ENCODE measurements at regions not wholly inside any gene's neighbourhood (a gene's known extent, or its start where the extent isn't known, plus 50 kb on each side); places are given as distances from the start of the nearest gene placed in this dataset.

DNA sequence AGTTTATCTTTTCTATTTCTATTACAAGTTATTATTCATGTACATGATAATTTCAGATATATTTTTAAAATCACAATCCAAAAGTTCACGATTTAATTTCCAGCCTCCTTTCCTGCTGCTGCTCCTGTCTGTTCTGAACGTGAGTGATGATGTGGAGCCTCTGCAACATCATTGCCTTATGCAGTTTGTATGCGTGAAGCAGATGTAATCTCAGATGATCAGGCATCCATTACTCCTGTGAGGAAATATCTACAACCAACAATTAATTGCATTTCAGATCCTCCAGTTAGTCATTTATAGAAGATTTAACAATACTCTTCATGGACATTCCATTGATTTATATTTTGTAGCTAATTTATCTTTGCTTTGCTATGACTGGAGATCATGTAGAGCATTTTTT, 668.7 kb upstream of the EPHA5 start:
- no peak for TF ChIP-seq POLR2A (IDR thresholded peaks at IDR 0.05; ENCODE audit: low read depth)
- TF ChIP-seq, protein P1, sequence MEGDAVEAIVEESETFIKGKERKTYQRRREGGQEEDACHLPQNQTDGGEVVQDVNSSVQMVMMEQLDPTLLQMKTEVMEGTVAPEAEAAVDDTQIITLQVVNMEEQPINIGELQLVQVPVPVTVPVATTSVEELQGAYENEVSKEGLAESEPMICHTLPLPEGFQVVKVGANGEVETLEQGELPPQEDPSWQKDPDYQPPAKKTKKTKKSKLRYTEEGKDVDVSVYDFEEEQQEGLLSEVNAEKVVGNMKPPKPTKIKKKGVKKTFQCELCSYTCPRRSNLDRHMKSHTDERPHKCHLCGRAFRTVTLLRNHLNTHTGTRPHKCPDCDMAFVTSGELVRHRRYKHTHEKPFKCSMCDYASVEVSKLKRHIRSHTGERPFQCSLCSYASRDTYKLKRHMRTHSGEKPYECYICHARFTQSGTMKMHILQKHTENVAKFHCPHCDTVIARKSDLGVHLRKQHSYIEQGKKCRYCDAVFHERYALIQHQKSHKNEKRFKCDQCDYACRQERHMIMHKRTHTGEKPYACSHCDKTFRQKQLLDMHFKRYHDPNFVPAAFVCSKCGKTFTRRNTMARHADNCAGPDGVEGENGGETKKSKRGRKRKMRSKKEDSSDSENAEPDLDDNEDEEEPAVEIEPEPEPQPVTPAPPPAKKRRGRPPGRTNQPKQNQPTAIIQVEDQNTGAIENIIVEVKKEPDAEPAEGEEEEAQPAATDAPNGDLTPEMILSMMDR (IDR thresholded peaks at IDR 0.05) = no peak

Data from esophagus muscularis mucosa (tissue), 3 donors.